ENCODE measurements at regions not wholly inside any gene's neighbourhood (a gene's known extent, or its start where the extent isn't known, plus 50 kb on each side); places are given as distances from the start of the nearest gene placed in this dataset.

- Histone ChIP-seq H3K79me1 (ENCODE audit: low read depth in 1 of 2, low read length in 2 of 2) (no peaks in the 10 kb centered on the region), H4K8ac (ENCODE audit: low read depth in 2 of 2, low read length in 2 of 2) (no peak overlapping the region), H2BK15ac (ENCODE audit: low read depth, low read length) (no peak overlapping the region), H3K4me3 (ENCODE audit: insufficient read depth, low read depth, low read length) (no peak overlapping the region), H3K4ac (ENCODE audit: low read depth, low read length) (no peak overlapping the region), H3K9me1 (ENCODE audit: insufficient read depth, low read length) (no peaks in the 10 kb centered on the region), H4K5ac (ENCODE audit: low read depth, low read length) (no peak overlapping the region), H3K9ac (ENCODE audit: low read depth, low read length) (no peak overlapping the region), H2AK5ac (ENCODE audit: low read depth, low read length) (no peak overlapping the region), H2AK9ac (replicated peaks; ENCODE audit: low read depth, low read length, poor library complexity) (no peak overlapping the region), H3K36me3 (ENCODE audit: control insufficient read depth, insufficient read depth, low read length) (no peaks in the 10 kb centered on the region), H3K27ac (ENCODE audit: insufficient read depth, low read length) (no peak overlapping the region), H3K56ac (ENCODE audit: extremely low read depth, insufficient read depth, low read length) (no peak overlapping the region), H3K14ac (replicated peaks; ENCODE audit: low read depth, low read length) (no peak overlapping the region), H3K4me1 (ENCODE audit: control insufficient read depth, insufficient read depth, low read length) (no peaks in the 10 kb centered on the region), H2BK20ac (ENCODE audit: low read depth, low read length) (no peak overlapping the region), H3K23ac (ENCODE audit: low read depth, low read length) (no peak overlapping the region), H3K9me3 (ENCODE audit: control insufficient read depth, insufficient read depth, low read length) (no peaks in the 10 kb centered on the region), H3K27me3 (ENCODE audit: control insufficient read depth, insufficient read depth, low read length) (peaks cover 2% of the 10 kb centered on the region; the same call in 1 of the 2 replicates), H4K91ac (ENCODE audit: insufficient read depth, low read depth, low read length) (no peak overlapping the region), H2BK5ac (ENCODE audit: low read depth, low read length, poor library complexity, severe bottlenecking) (no peak overlapping the region), H2BK120ac (ENCODE audit: low read depth, low read length) (no peak overlapping the region), H3K18ac (ENCODE audit: low read depth, low read length) (no peak overlapping the region), H2AFZ (replicated peaks; ENCODE audit: low read length, poor library complexity) (no peak overlapping the region), H4K20me1 (ENCODE audit: insufficient read depth, low read length) (no peaks in the 10 kb centered on the region), H3K4me2 (ENCODE audit: low read depth, low read length) (no peak overlapping the region)
- ChIA-PET CTCF (no interaction called here), POLR2A (ENCODE audit: unreplicated experiment) (no interaction called here)
- in situ Hi-C loops (cut with MboI; ENCODE audit: low sequenced_read_pairs): no loop called here
- dilution Hi-C loops (cut with HindIII; ENCODE audit: low sequenced_read_pairs, unreplicated experiment): no loop called here
- 80% methylated on average over 1 of the region's 4 CpGs; no CpG with 5 or more reads in 1 of the 2 experiments for WGBS, 2 experiments (ENCODE audit: extremely low coverage in 2 of 2, insufficient read length in 1 of 2)
- ATAC-seq (ENCODE audit: low read depth) (no peak), DNase-seq (no peak)
- no TSS peak for BruUV-seq (replicated peaks)
- no peak for TF ChIP-seq CHD1 (IDR thresholded peaks at IDR 0.05; ENCODE audit: low read depth, low read length)
- TF ChIP-seq BHLHE40 (IDR thresholded peaks at IDR 0.05; ENCODE audit: low read depth, low read length): no peak
- TF ChIP-seq RFX5 (IDR thresholded peaks at IDR 0.05; ENCODE audit: low read depth, low read length): no peak
- TF ChIP-seq NFE2L2 (IDR thresholded peaks at IDR 0.05; ENCODE audit: low read depth, low read length): no peak
- TF ChIP-seq MAZ (IDR thresholded peaks at IDR 0.05; ENCODE audit: borderline replicate concordance, low read depth, low read length): no peak
- no peak for TF ChIP-seq SMC3 (IDR thresholded peaks at IDR 0.05; ENCODE audit: low read depth, low read length)
- TF ChIP-seq CEBPB (IDR thresholded peaks at IDR 0.05; ENCODE audit: low read depth, low read length): no peak
- TF ChIP-seq FOS (IDR thresholded peaks at IDR 0.05; ENCODE audit: low read depth, low read length): no peak
- no peak for TF ChIP-seq POLR2A (IDR thresholded peaks at IDR 0.05; ENCODE audit: low read depth, low read length)
- TF ChIP-seq RCOR1 (IDR thresholded peaks at IDR 0.05; ENCODE audit: insufficient replicate concordance, low read length): no peak
- intact Hi-C loops (cut with micrococcal nuclease): no loop called here
These were observed 61.5 kb upstream of the HMGXB4 start for GRCh38 chr22:35195821-35196220.
